C4-2B (cell line): ENCODE measurements at regions not wholly inside any gene's neighbourhood (a gene's known extent, or its start where the extent isn't known, plus 50 kb on each side); places are given as distances from the start of the nearest gene placed in this dataset.

Source experiments
- H3K27ac ChIP-seq: fragments of 450-650 bp; 2 replicates; pipeline ENCODE4 v1.5.1; 2017
- CTCF ChIP-seq: fragments of 450-650 bp; conservative IDR thresholded peaks from 2 replicates; pipeline ENCODE4 v1.5.1; 2017; ENCODE audit warnings: mild to moderate bottlenecking
- ZFX ChIP-seq: fragments of 450-650 bp; IDR thresholded peaks from 2 replicates; pipeline ENCODE4 v1.6.1; 2017

GRCh38 chr1:65688215-65688566 is 104.5 kb upstream of the PDE4B start:
- H3K27ac ChIP-seq, result no peak overlapping the region
- no peak for TF ChIP-seq CTCF
- no peak for TF ChIP-seq ZFX

- no peak for TF ChIP-seq ZFX
- TF ChIP-seq CTCF, result no peak
- no peak overlapping the region for H3K27ac ChIP-seq
Observed at GRCh38 chr1:65688848-65689247, 103.8 kb upstream of the PDE4B start.

- TF ChIP-seq ZFX (no peak), CTCF (no peak)
- no peak overlapping the region for H3K27ac ChIP-seq
Observed at GRCh38 chr1:65691152-65691900, 101.4 kb upstream of the PDE4B start.

GRCh38 chr1:65691972-65692371 is 100.7 kb upstream of the PDE4B start:
- no peak for TF ChIP-seq CTCF
- TF ChIP-seq ZFX, result no peak
- no peak overlapping the region for H3K27ac ChIP-seq

GRCh38 chr1:65694126-65694525 is 98.6 kb upstream of the PDE4B start:
- no peak overlapping the region for H3K27ac ChIP-seq
- TF ChIP-seq CTCF, result no peak
- TF ChIP-seq ZFX, result no peak

GRCh38 chr1:65694933-65695332 is 97.8 kb upstream of the PDE4B start:
- TF ChIP-seq CTCF, result no peak
- no peak for TF ChIP-seq ZFX
- no peak overlapping the region for H3K27ac ChIP-seq

GRCh38 chr1:65698590-65698989 is 94.1 kb upstream of the PDE4B start:
- H3K27ac ChIP-seq, result no peak overlapping the region
- TF ChIP-seq ZFX (no peak), CTCF (no peak)
